Skin epidermis (tissue), 12 donors: ENCODE measurements at regions not wholly inside any gene's neighbourhood (a gene's known extent, or its start where the extent isn't known, plus 50 kb on each side); places are given as distances from the start of the nearest gene placed in this dataset.
"Not testable (repeated sequence)": the region's sequence is repeated elsewhere in the genome, so short reads cannot be mapped to it uniquely, and the experiment has no call there.

Experiments
- H3K27ac ChIP-seq, 21 experiments: fragments of 200-600 bp; sonication (generic) in 11 of 21; one replicate each; pipeline ENCODE4 v1.5.0; 2020; ENCODE audit warnings: mild to moderate bottlenecking in 3 of 21, inconsistent platforms in 2 of 21, moderate library complexity in 2 of 21
- H3K4me3 ChIP-seq, 7 experiments: fragments of 200-600 bp; sonication (generic) in 2 of 7; one replicate each; pipeline ENCODE4 v1.5.0; 2020; ENCODE audit warnings: inconsistent platforms in 2 of 7, mild to moderate bottlenecking in 2 of 7, moderate library complexity in 1 of 7

DNA sequence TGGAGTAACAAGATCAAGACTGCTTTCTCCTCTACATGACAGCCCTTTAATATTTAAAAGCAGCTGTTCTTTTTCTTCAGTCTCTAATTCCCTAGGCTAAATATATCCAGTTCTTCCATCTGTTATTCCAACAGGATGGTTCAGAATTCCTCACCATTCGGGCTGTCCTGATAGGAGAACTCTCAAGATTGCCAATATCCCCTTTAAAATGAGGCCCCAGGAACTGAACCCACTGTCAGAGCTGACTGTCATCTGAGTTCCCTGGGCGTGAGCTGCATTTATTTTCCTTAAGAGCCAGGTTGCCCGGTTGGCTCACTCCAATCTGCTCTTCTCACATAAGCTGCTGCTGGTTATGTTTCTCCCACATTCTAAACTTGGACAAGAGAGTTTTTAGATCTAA lies 177.6 kb downstream of the MIS18A start:
- no peak overlapping the region for H3K27ac ChIP-seq
- no peak overlapping the region for H3K4me3 ChIP-seq

GRCh38 chr21:32100423-32100822 lies 178.4 kb downstream of the MIS18A start:
- no peak overlapping the region for H3K27ac ChIP-seq
- H3K4me3 ChIP-seq: no peak overlapping the region

DNA sequence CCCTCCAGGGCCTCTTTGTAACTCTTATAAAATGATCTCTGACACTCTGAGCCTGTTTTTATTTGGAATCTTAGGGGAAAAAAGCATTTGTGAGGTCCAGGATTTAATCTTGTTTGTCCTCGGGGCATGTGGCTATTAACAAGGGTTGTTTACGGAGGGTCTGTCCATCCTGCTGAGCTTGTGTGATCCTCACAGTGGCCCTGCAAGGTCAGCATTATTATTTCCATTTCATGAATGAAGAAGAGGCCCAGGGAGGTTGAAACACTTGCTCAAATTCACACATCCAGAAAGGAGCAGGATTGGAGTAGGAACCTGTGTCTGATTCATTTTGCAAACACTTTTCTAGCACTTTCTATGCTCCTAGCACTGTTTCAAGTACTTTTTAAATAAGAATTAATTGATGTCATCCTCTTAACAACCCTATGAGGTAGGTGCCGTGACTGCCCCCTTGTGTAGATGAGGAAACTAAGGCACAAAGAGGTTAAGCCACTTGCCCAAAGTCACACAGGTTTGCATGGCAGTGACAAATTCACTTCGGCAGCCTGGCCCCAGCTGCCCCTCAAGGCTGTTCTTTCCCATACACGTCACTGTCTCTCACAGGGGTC lies 178.9 kb downstream of the MIS18A start:
- Histone ChIP-seq H3K27ac (no peak overlapping the region), H3K4me3 (no peak overlapping the region)

DNA sequence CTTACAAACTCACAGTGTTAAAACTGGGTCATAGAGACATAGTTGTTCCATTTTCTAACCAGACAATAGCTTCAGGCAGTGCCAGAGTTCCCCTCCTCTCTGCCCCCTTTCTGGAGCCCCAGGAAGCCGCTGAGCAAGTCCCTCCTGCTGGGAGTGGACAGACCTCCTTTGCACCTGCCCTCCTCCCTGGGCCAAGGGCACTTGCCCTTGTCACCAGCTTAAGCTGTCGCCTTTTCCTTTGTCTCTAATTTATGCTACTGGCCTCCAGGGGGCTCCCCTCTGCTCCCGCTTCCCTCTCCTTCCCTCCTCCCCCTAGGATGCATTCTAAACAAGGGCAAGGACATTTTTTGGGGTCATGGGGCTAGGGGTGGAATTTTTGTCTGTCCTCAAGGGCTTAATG lies 182.4 kb downstream of the MIS18A start:
- Histone ChIP-seq H3K27ac (peak overlapping the region in 1 of 21 experiments; percentile 10), H3K4me3 (no peak overlapping the region)

GRCh38 chr21:32094804-32095203 lies 184.0 kb downstream of the MIS18A start:
- H3K27ac ChIP-seq: no peak overlapping the region
- H3K4me3 ChIP-seq: no peak overlapping the region

- H3K27ac ChIP-seq: no peak overlapping the region
- no peak overlapping the region for H3K4me3 ChIP-seq
These were observed 185.0 kb downstream of the MIS18A start for GRCh38 chr21:32093646-32094462.

GRCh38 chr21:32090956-32091355 lies 187.9 kb downstream of the MIS18A start:
- H3K27ac ChIP-seq: no peak overlapping the region
- H3K4me3 ChIP-seq: no peak overlapping the region

GRCh38 chr21:32089766-32090165 lies 189.1 kb downstream of the MIS18A start:
- Histone ChIP-seq H3K27ac (no peak overlapping the region), H3K4me3 (no peak overlapping the region)

GRCh38 chr21:32088471-32088870 lies 190.4 kb downstream of the MIS18A start:
- Histone ChIP-seq H3K27ac (no peak overlapping the region), H3K4me3 (no peak overlapping the region)

DNA sequence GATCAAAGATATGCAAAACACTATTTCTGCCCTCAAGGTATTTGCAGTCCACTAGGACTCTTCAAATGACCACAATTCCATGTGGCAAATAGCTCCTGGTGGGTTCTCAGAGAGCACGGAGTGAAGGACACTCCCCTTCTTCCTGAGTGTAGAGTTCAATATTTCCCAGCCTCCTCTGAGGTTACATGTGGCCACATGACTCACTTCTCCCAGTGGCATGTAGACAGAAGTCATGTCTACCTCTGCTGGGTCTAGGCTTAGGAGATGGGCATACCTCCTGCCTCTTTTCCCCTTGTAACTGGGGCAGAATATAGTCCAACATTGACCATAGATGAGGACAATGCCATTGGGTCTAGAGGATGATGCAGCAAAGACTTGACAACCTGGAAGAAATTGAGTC lies 191.4 kb downstream of the MIS18A start:
- H3K27ac ChIP-seq: no peak overlapping the region
- no peak overlapping the region for H3K4me3 ChIP-seq

DNA sequence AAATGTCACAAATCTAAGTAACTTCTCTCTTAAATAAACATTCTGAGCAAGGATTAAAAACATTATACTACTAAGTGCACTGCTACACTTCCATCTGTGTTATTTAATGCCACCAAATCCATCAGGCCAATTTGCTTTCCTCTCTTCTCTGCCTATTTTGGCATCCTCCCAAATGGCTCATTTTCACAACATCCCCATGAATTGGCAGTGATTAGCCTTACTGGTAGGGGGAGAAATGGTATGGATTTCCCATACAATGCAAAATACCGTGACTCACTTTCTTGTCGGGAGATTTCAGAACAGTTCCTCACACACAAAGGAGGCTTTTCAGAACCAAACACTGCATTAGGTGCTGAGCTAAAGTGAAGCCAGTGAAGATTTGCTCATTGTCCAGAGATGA lies 195.7 kb downstream of the MIS18A start:
- no peak overlapping the region for H3K27ac ChIP-seq
- no peak overlapping the region for H3K4me3 ChIP-seq

- no peak overlapping the region for H3K4me3 ChIP-seq
- H3K27ac ChIP-seq: no peak overlapping the region
These were observed 196.4 kb downstream of the MIS18A start for GRCh38 chr21:32082466-32082865.

GRCh38 chr21:32073593-32073992 lies 200.8 kb downstream of the HUNK start:
- H3K27ac ChIP-seq: no peak overlapping the region
- no peak overlapping the region for H3K4me3 ChIP-seq

- H3K4me3 ChIP-seq: no peak overlapping the region
- no peak overlapping the region for H3K27ac ChIP-seq
These were observed 200.4 kb downstream of the HUNK start for GRCh38 chr21:32073190-32073589.

GRCh38 chr21:32071620-32072019 lies 198.8 kb downstream of the HUNK start:
- H3K4me3 ChIP-seq, H3K27ac ChIP-seq: not testable (repeated sequence)

- H3K27ac ChIP-seq: no peak overlapping the region
- H3K4me3 ChIP-seq: no peak overlapping the region
These were observed 198.0 kb downstream of the HUNK start for GRCh38 chr21:32070676-32071330.

- no peak overlapping the region for H3K4me3 ChIP-seq
- H3K27ac ChIP-seq: no peak overlapping the region
These were observed 197.3 kb downstream of the HUNK start for GRCh38 chr21:32070126-32070525.

DNA sequence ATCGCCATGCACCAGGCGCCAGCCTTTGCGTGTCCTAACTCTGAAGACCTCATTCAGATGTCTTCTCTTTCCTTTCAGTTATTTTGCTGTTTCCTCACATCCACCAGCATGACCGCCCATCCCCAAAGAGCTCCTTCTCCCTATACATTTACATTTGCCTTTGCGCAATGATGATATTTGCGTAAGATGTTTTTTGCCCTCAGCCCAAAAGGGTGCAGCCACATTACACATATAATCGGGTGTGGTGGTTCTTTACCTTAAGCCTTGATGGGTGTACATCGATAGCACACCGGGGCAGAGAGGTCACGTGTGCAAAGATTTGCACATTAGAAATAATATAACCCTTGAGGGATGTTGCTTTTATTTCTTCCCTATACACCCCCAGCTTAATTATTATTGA lies 192.8 kb downstream of the HUNK start:
- no peak overlapping the region for H3K4me3 ChIP-seq
- no peak overlapping the region for H3K27ac ChIP-seq

DNA sequence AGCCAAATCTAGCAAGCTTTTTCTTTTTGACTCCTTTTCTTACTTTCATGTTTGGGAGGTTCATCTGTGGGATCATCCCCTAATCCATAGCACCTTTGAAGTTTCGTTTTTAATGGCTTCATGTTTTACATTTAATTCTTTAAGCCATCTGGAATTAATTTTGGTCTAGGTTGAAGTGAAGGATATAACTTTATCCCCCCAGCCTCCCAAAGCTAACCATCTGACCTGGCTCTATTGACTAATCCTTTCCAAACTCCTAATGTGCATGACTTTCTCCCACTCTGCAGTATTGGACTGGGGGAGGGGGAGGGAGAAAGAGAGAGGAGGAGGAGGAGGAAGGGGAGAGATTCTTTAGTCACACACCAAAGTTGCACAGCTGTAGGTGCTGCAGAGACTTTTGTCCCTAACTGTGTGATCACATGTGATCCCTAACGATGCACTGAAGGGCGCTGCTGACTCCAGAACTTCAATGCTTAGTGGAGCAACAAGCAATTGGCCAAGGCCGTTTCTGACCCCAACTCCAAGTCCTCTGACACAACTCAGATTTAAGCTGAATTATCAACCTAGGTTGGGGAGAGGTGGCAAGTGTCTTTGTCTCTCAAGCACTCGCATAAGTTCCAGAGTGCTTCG lies 191.6 kb downstream of the HUNK start:
- H3K27ac ChIP-seq: peak overlapping the region in 1 of 21 experiments; percentile 14
- H3K4me3 ChIP-seq: no peak overlapping the region

GRCh38 chr21:32062591-32063227 lies 189.9 kb downstream of the HUNK start:
- Histone ChIP-seq H3K4me3 (no peak overlapping the region), H3K27ac (peak overlapping the region in 1 of 21 experiments; percentile 6)
